IPS-NIHi7 (cell line): ENCODE measurements at regions not wholly inside any gene's neighbourhood (a gene's known extent, or its start where the extent isn't known, plus 50 kb on each side); places are given as distances from the start of the nearest gene placed in this dataset.

Experiments used
- DNase-seq: peaks from one replicate; pipeline ENCODE4 v3.0.0; 2012; ENCODE audit warnings: mixed read lengths; ENCODE audit errors: extremely low spot score

DNA sequence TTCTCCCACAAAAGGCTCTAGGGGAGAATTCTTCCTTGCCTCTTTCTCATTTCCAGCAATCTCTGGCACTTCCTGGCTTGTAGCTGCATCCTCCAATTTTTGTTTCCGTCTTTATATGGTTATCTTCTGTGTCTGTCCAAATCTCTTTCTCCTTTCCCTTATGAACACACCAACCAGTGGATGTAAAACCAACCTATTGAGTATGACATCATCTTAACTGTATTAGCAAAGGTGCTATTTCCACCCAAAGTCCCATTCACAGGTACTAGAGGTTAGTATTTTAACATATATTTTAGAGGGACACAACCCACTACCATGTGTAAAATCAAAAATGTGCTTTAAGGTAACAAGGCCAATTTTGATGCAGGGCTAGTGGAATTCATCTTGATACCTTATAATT lies 129.0 kb downstream of the RAP2A start:
- no peak for DNase-seq

DNA sequence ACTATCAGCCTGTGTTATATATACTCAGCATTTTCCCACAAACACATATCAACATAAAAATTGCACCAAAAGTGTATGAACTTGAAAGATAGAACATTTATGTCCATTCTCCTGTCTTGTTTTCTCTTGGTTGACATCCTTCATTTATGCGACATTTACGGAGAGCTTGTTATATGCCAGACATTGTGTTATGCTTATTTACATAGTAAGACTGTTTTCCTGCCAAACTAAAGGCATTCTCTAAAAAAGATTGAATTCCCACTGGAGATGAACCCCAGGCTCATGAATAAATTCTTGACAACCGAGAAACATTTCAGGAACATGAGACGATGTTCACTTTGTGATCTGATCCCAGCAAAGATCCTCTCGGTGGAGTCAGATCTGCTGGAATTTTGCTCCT lies 131.0 kb downstream of the RAP2A start:
- no peak for DNase-seq

DNA sequence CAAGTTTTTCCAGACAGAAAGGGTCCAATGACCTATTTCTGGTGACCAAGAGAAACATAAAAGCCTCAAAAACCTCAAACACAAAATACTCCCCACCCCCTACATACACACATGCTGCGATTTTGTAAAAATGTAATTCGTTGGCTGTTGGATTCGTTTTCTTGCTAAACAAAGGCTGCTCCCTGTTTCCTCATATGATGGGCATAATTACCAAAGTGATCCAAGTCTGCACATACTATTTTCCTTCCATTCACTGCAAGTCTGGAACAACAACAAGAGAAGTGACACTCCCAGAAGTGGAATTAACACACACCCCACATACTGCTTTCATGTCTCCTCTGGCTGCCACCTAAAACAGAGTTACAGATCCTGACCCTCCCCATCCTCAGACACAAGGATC lies 131.9 kb downstream of the RAP2A start:
- DNase-seq = no peak

DNA sequence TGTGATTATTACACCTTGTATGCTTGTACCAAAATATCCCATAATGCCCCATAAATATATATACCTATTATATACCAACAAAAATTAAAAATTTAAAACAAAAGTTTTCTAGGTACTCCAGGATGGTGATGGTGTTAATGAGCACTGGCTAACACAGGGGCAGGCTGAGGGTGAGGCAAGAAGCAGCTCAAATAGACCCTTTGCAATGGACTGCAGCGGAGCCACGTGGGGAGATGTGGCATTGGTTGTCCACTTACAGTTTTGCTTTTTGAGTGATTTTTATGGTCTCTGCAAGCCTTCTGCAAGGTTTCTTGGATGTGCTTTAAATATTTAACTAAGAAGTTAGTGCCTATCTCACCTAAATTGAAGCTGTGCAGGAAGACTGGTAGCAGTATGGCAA lies 132.9 kb downstream of the RAP2A start:
- no peak for DNase-seq

DNA sequence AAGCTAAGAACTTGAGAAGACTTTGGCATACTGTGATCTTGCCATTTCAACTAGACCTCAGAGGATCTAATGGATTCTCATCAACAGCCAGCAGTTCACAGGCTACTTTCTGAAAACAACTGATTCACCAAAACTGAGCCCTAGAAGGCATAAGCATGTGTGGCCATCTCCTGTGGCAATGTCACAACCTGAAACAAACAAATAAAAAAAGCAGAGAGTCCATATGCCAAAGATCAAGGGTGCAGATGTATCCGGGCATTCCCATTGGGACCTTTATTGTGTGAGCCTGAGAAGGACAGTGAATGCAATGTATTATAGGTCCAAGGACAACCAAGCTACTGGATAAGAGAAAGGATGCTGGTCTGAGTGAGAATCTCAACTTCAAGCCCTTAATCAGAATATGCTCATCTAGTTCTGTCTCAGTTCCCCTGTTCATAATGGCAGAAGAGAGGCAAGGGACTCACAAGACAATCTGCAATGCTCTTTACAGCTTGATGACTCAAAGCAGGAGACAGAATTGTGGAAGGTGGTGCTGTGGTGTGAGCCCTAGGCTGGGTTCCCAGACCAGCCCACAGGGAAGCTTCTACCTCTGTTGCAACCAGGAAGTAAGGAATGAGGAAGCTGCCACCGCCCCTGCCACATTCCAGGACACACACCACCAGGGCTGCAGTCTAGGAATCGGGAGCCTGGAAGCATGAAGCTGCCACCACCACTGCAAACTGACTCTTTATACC lies 133.7 kb downstream of the RAP2A start:
- peak; percentile 60 for DNase-seq

DNA sequence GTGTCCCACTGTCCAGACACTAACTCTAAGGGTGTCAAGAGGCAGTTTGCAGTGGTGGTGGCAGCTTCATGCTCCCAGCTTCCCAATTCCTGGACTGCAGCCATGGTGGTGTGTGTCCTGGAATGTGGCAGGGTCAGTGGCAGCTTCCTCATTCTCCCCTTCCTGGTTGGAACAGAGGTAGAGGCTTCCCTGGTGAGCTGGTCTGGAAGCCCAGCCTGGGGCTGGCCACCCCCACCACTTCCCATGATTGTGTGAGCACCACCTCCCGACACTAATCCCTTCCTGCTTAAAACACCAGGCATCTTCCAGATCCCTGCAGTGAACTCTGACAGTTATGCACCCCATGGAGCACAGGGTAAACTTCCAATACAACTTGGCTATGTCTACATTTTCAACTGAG lies 134.9 kb downstream of the RAP2A start:
- peak; percentile 40 for DNase-seq

DNA sequence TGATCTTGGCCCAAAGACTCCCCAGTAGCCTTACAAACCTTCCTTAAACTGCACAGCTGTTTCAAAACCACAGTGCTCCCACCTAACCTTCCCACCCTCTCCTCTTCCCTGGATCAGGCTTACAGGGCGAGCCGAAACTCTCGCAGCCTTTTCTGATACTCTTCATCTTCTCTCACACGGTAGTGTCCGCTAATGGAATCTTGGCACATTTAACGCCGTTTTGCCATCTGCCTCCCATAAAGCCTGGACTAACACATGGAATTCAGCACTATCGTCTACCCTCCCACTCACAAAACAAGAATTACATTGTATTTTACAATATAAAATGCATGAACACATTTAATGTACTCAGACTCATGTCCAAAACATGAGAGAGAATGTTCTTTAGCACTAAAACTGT lies 135.9 kb downstream of the RAP2A start:
- no peak for DNase-seq

DNA sequence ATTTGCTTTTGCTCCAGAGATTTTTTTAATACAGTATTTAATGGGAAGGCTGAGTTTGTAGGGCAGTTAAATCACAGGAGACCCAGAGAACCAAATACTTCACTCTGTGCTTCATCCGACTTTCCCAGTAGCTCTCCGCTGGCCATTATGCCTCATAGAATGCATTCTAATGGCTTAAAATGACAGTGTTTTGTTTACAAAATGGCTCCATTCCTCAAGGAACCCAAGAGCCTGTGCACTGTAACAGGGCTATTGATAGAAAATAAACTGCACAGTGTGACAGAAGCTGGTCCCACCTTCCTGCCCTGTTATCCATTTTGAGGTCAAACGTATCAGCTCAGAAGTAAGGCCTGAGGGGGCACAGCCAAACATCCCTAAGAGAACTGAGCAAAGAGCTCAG lies 136.5 kb downstream of the RAP2A start:
- no peak for DNase-seq

DNA sequence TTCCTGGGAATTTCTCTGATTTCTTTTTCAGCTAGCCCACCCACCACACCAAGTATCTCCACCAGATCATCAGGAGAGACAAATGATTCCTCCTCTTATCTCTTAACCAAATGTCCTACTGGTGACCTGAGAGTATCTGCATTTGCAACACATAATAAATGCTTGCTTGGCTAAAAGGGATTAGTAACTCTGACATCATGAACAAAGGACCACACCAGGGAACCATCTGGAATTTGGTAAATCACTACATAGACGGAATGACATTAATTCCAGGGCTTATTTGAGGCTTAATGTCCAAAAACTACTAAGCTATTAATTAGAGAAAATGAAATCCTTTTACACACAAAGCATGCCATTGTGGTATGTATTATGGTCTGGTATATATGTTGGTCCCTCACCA lies 139.0 kb downstream of the RAP2A start:
- no peak for DNase-seq

DNA sequence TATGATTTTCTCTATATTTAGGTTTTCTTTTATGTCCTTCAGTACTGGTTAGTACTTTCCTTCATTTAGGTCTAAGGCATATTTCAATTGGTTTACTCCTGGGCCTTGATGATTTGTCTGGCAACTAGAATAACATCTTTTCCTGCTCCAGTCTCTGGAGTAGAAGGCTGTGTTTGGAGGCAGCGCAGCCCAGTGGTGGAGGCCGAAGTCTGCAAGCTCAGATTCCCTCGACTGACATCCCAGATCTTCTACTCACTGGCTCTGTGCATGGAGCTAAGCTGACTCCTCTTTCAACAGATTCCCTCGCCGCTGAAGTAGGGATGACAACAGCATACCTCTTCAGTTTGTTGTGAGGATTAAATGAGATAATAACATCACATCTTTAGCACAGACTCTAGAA lies 141.0 kb downstream of the RAP2A start:
- peak; percentile 64 for DNase-seq

DNA sequence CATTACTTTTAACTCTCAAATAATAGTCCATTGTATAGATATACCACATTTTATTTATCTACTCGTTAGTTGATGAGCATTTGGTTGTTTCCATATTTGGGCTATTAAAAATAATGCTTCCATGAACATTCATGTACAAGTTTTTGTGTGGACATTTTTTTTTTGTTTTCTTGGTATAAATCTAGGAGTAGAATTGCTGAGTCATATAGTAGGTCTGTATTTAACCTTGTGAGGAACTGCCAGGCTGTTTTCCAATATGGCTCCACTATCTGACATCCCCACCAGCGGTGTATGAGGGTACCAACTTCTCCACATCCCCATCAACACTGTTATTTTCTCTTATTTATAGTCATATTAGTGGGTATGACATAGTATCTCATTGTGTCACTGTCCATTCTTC lies 143.1 kb downstream of the RAP2A start:
- no peak for DNase-seq

DNA sequence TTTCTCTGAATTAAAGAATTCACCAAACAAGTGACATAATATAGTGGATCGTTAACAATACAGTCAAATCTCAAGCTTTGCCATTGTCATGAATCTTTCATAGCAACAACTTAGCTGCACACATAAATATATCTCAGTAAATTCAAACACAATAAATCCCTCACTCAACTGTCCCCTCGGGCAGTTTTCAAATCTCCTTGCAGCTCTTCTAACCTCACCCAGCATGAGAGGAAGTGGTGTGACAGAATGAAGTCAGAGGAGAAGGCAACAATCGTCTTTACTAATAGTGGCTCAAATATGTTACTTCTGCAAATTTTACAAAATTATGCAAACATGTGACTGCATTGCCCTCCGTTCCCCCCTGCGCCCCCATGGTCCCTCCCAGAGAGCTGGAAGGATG lies 148.2 kb downstream of the RAP2A start:
- DNase-seq = no peak

DNA sequence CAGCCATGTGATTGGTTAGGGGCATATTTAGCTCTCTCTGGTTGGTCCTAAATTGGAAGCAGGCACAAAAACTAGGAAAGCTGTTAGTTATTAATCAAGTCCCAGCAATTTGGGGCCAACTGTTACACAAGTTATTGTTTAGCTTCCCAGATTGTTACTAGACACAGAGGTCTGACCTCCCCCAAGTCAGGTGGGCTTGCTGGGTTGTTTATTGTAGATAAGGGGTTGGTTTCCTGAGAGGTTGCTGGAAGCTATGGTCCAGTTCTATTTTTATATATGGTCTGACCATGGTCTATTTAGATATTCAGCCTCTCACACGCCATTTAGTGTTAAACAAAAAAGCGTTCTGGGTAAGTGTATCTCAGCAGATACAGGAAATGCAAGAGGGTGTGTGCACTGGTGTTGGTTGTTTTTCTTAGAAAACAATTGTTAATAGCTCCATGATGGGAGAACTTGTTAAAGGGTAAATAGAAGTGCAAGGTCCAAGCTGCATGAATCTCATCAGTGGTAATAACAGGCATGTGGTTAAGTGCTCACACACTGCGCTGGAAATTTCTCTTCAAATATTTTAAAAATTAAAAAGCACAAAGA lies 150.0 kb downstream of the RAP2A start:
- DNase-seq = no peak

DNA sequence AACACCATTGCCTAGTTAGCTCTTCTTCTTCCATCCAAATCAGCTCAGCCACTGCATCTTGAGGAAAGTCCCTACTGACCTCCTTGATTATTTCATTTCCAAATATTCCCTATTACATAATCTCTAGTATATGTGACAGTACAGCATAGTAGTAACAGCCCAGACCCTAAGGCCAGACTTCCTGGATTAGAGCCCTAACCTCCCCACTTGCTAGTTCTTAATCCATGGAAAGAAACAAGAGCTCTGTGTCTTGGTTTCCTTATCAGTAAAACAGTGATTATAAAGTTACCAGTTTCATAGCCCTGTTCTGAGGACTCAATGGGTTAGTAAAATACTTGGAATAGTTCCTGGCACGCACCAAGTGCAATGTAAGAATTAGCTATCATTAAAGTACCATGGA lies 153.0 kb downstream of the RAP2A start:
- DNase-seq = no peak

DNA sequence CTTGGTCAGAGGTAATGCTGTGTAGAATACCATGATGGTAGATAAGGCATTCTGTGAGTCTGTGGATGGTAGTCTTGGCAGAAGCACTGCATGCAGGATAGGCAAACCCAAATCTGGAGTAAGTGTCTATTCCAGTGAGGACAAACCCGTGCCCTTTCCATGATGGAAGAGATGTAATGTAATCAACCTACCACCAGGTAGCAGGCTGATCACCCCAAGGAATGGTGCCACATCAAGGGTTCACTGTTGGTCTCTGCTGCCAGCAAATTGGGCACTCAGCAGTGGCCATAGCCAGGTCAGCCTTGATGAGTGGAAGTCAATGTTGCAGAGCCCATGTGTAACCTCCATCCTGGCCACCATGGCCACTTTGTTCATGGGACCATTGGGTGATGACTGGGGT lies 155.0 kb downstream of the RAP2A start:
- DNase-seq = peak; percentile 12

DNA sequence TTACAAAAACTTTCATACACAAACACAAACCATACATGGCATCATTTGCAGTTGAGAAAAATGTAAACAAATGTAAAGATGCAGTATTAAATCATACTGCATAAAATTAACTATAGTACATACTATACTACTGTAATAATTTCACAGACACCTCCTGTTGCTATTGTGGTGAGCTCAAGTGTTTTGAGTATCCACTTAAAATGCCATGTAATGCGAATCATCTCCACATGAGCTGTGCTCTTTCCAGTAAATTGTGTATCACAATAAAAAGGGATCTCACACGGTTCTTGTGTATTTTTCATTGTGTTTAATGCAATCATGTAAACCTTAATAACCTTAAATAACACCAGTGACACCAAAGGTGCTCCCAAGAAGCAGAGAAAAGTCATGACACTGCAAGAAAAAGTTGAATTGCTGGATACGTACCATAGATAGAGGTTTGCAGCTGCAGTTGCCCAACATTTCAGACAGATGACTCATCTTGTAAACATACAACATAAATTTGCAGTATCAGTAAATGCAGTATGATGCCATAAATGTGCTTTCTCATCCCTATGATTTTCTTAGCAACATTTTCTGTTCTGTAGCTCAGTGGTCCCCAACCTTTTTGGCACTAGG lies 166.6 kb downstream of the RAP2A start:
- DNase-seq = no peak

DNA sequence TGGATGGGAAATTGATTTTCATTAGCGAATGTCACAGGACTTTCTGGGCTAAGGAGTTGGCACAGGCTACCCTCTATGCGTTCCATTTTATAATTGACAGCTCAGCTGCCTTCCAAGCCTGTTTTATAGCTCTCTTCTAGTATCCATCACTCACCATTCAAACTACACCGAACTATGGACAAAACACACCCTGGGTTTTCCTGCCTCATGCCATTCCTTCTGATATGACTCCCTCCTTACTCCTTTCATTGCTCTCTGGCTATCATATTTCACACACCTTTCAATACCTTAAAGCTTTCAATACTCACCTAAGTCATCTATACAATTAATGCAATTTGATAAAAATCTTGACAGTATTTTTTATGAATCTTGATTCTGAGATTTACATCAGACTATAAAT lies 181.3 kb downstream of the RAP2A start:
- no peak for DNase-seq

DNA sequence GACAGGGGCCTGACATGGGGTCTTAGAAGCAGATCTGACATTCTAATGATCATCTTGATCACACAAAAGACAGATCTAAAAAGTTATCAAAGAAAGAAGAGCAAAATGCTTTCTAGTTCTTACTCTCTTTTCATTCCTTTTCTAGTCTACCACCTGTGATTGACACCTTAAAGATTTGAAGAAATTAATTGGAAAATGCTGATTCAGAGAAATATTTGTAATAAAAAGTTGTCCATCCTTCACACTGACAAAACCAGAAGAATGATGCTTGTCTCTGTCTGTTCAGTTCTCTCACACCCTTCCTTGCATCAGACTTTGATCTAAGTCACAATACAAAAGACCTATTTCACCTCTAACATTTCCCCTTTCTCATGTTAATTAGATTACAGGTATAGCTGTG lies 182.4 kb downstream of the RAP2A start:
- DNase-seq = no peak

DNA sequence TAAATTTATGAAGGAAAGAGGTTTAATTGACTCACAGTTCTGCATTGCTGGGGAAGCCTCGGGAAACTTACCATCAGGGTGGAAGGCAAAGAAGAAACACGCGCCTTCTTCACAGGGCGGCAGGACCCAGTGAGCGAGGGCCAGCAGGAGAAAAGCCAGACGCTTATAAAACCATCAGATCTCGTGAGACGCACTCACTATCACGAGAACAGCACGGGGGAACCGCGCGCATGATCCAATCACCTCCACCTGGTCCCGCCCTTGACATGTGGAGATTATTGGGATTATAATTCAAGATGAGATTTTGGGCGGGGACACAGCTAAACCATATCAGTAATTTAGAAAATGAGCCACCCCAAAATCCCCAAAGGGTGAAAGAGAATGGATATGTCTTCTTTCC lies 187.1 kb downstream of the RAP2A start:
- DNase-seq = no peak

DNA sequence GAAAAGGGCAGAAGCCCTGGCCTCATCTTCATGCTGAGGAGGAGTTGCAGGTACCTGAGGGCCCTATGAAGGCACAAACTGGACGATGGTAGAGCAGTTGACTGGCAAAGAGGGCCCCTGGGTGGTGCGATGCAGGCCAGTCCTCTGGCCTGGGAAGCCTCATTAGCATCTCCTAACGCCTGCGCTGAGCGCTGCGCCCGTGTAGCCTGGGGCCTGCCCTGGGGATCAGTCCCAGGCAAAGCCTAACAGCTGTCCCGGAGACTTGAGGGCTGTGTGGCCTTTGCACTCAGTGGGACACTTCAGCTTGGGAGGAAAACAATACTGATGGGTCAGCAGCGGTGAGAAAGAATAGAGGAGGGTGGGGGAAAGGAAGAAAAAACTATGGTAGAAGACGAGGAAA lies 187.7 kb downstream of the RAP2A start:
- peak; percentile 65 for DNase-seq

DNA sequence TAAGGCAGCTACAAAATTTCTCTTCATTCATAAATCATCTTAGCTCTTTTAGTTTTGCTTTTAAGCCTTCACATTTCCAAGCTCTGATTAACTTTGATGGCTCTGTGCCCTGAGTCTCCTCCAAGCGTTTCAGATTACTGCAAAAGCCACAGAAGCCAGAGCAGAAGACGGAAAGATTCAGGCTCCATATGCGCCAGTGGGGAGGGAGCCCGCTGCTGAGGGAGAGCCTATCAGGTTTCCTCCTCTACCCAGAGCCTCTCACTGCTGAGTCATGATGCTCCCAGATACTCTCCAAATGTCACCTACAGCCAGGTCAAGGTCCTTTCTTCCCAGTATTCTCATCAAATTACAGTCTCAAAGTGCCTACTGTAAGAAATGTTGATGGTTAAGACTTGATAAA lies 193.6 kb downstream of the RAP2A start:
- peak; percentile 67 for DNase-seq

DNA sequence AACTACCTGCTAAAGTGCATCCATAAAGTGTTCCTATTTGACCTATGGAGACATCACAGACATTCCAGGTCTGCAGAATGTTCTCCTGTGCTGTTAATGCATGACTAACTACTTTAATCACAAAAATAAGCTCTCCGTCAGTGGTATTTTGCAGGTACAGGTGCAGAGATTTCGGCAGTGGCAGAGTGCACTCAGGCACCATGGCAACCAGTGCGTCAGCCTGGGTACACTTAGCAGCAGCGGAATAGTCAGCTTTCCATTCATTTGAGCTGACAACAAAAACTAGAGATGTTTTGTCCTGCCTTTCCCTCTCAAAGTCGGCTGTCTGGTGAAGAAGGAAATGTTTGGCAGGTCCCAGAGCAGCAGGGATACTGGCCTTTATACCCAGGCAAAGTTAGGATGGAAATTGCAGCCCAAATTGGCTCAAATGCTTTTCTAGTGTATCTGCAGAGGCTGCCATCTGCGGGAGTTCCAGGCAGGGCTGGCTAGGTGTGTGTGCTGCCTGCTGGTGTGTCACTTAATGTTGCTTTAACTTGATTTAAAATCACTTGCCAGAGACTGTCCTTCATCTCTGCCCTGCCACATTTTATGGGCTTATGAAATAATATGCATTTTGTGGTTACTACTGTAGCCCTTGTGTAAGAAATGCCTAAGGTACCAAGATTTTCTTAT lies 195.8 kb downstream of the RAP2A start:
- DNase-seq = no peak

DNA sequence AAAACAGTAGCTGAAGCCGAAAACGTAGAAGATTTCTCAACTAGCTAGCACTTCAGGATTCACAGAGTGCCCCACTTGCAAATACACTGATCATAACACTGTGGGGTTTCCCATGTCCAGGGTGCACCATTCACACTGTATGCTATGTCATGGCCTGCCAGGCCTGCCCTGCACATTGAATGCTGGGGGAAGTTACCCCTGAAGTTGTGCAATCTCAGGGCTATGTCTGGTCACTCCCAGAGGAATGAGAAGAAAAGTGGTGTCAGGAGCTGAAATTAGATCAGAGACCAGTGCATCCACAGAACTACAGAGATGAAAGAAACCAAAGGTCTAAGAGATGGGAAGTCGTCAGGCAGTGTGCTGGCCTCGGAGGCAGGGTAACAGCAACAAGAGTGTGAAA lies 196.8 kb downstream of the RAP2A start:
- no peak for DNase-seq
